K562 (cell line): ENCODE measurements at regions not wholly inside any gene's neighbourhood (a gene's known extent, or its start where the extent isn't known, plus 50 kb on each side); places are given as distances from the start of the nearest gene placed in this dataset.

Experiments used
- ARID3B ChIP-seq: fragments of 250-450 bp; sonication (Bioruptor Pico); IDR thresholded peaks from 2 replicates; pipeline ENCODE4 v1.4.0; 2020; ENCODE audit warnings: borderline replicate concordance
- GABPB2 ChIP-seq: fragments of 250-450 bp; sonication (Bioruptor Pico); conservative IDR thresholded peaks from 2 replicates; pipeline ENCODE4 v1.5.1; 2021; ENCODE audit warnings: mild to moderate bottlenecking
- KHSRP ChIP-seq: fragments of 450-650 bp; IDR thresholded peaks from 2 replicates; pipeline ENCODE4 v1.6.1; 2017
- KLF6 ChIP-seq: fragments of 250-450 bp; sonication (Bioruptor Pico); IDR thresholded peaks from 2 replicates; pipeline ENCODE4 v1.4.0; 2020; ENCODE audit warnings: mild to moderate bottlenecking, moderate library complexity, borderline replicate concordance
- MBD1 ChIP-seq: fragments of 250-450 bp; sonication (Bioruptor Pico); IDR thresholded peaks from 2 replicates; pipeline ENCODE4 v1.8.0; 2022; ENCODE audit warnings: inconsistent platforms
- MEF2A ChIP-seq: IDR thresholded peaks from 2 replicates; pipeline ENCODE4 v1.6.1; 2011; ENCODE audit warnings: low read depth, mild to moderate bottlenecking, low read length, moderate library complexity; ENCODE audit not compliant: control insufficient read depth
- MEF2D ChIP-seq: conservative IDR thresholded peaks from 2 replicates; pipeline ENCODE4 v1.6.1; 2016; ENCODE audit warnings: low read depth, missing genetic modification characterization, missing compliant biosample characterization
- PCBP1 ChIP-seq: fragments of 200-400 bp; formaldehyde crosslinking; IDR thresholded peaks from 2 replicates; pipeline ENCODE4 v1.6.1; 2018; ENCODE audit warnings: mild to moderate bottlenecking, low read depth, low read length; ENCODE audit not compliant: poor library complexity, severe bottlenecking
- POLR2G ChIP-seq: fragments of 200-400 bp; formaldehyde crosslinking; IDR thresholded peaks from 2 replicates; pipeline ENCODE4 v1.6.1; 2017; ENCODE audit warnings: low read depth, mild to moderate bottlenecking, antibody characterized with exemption, low read length, moderate library complexity
- POLR3A ChIP-seq: IDR thresholded peaks from 2 replicates; pipeline ENCODE4 v1.6.1; 2011; ENCODE audit warnings: borderline replicate concordance, mild to moderate bottlenecking, moderate library complexity; ENCODE audit not compliant: insufficient read length, insufficient read depth; ENCODE audit errors: extremely low read depth
- SMAD4 ChIP-seq: fragments of 250-450 bp; sonication (Bioruptor Pico); conservative IDR thresholded peaks from 2 replicates; pipeline ENCODE4 v1.8.0; 2021; ENCODE audit warnings: inconsistent platforms, mild to moderate bottlenecking, moderate library complexity
- TBL1XR1 ChIP-seq, 2 experiments: IDR thresholded peaks; 2 replicates each; pipeline ENCODE4 v1.6.1; 2012; ENCODE audit warnings: improper control_type of control experiment in 2 of 2, low read length in 2 of 2, mild to moderate bottlenecking in 1 of 2
- ZFP36 ChIP-seq: fragments of 150-350 bp; IDR thresholded peaks from 2 replicates; pipeline ENCODE4 v1.6.1; 2018; ENCODE audit warnings: low read length, low read depth; ENCODE audit not compliant: partially characterized antibody
- ZNF232 ChIP-seq: sonication (generic); formaldehyde crosslinking; IDR thresholded peaks from 2 replicates; pipeline ENCODE4 v1.8.0; 2022; ENCODE audit warnings: mild to moderate bottlenecking, missing genetic modification reagents
- ZNF644 ChIP-seq: fragments of 200-800 bp; sonication (Bioruptor generic); IDR thresholded peaks from 2 replicates; pipeline ENCODE4 v1.6.1; 2016; ENCODE audit warnings: low read depth, missing genetic modification characterization, missing compliant biosample characterization

- TF ChIP-seq ARID3B (CRISPR knock-in tag) (no peak), MEF2D (no peak), MBD1 (CRISPR knock-in tag) (no peak), KHSRP (no peak), GABPB2 (no peak), ZNF232 (CRISPR knock-in tag) (no peak), POLR3A (no peak), PCBP1 (no peak), ZNF644 (tag) (no peak), POLR2G (no peak), SMAD4 (CRISPR knock-in tag) (no peak), MEF2A (no peak), TBL1XR1 (IDR thresholded peaks at IDR 0.05; ENCODE audit: low read length in 2 of 2) (no peak), ZFP36 (no peak), KLF6 (CRISPR knock-in tag) (no peak)
Measured at GRCh38 chr4:28921886-28922285, 1798.3 kb upstream of the PCDH7 start (continued).
